ENCODE measurements at regions not wholly inside any gene's neighbourhood (a gene's known extent, or its start where the extent isn't known, plus 50 kb on each side); places are given as distances from the start of the nearest gene placed in this dataset.

GRCh38 chr6:48775157-48775556 is 664.2 kb upstream of the PTCHD4 start:
- Histone ChIP-seq H2AFZ (ENCODE audit: control insufficient read depth, low read length) (peak overlapping the region; percentile 33), H3K79me2 (ENCODE audit: control insufficient read depth, insufficient read depth, low read length) (no peaks in the 10 kb centered on the region), H3K36me3 (ENCODE audit: control insufficient read depth in 2 of 2, extremely low read depth in 1 of 2, insufficient read depth in 2 of 2, low read length in 2 of 2) (no peaks in the 10 kb centered on the region), H3K27ac (ENCODE audit: control insufficient read depth, insufficient read depth, low read length) (no peak overlapping the region), H3K27me3 (ENCODE audit: control insufficient read depth, extremely low read depth, insufficient read depth, low read length) (no peaks in the 10 kb centered on the region), H3K9me3 (ENCODE audit: control insufficient read depth, low read depth, low read length) (no peaks in the 10 kb centered on the region), H3K9ac (ENCODE audit: control insufficient read depth, extremely low read depth, insufficient read depth, low read length) (no peak overlapping the region), H3K9me1 (ENCODE audit: control insufficient read depth, extremely low read depth, insufficient read depth, low read length) (no peaks in the 10 kb centered on the region), H3K4me3 (ENCODE audit: control insufficient read depth in 2 of 3, extremely low read depth in 1 of 3, insufficient read depth in 2 of 3, low read depth in 1 of 3, low read length in 3 of 3) (no peak overlapping the region), H4K20me1 (ENCODE audit: control insufficient read depth, extremely low read depth, insufficient read depth, low read length) (no peaks in the 10 kb centered on the region), H3K4me1 (ENCODE audit: control insufficient read depth, extremely low read depth, insufficient read depth, low read length) (peaks cover 26% of the 10 kb centered on the region), H3K4me2 (ENCODE audit: control insufficient read depth, extremely low read depth, insufficient read depth, low read depth, low read length) (no peak overlapping the region)
- dilution Hi-C loops (cut with MboI; ENCODE audit: extremely low pct_ligation_motif_present, low sequenced_read_pairs): no loop called here
- DNase-seq (ENCODE audit: low read depth, low spot score) (no peak), FAIRE-seq (no peak)
- TF ChIP-seq EZH2 (IDR thresholded peaks at IDR 0.05; ENCODE audit: low read length) (no peak), CTCF (optimal IDR thresholded peaks at IDR 0.05 in 1 of 3, IDR thresholded peaks at IDR 0.05 in 1 of 3, conservative IDR thresholded peaks at IDR 0.05 in 1 of 3; ENCODE audit: extremely low read depth in 1 of 3, insufficient read depth in 2 of 3, low read length in 3 of 3) (no peak)

GRCh38 chr6:48774276-48774675 is 663.3 kb upstream of the PTCHD4 start:
- Histone ChIP-seq H2AFZ (ENCODE audit: control insufficient read depth, low read length) (no peak overlapping the region), H3K9me3 (ENCODE audit: control insufficient read depth, low read depth, low read length) (no peaks in the 10 kb centered on the region)
- no peak for FAIRE-seq

More at GRCh38 chr6:48774276-48774675, 663.3 kb upstream of the PTCHD4 start:
- dilution Hi-C loops (cut with MboI; ENCODE audit: extremely low pct_ligation_motif_present, low sequenced_read_pairs): no loop called here
- TF ChIP-seq EZH2 (IDR thresholded peaks at IDR 0.05; ENCODE audit: low read length) (no peak), CTCF (optimal IDR thresholded peaks at IDR 0.05 in 1 of 3, IDR thresholded peaks at IDR 0.05 in 1 of 3, conservative IDR thresholded peaks at IDR 0.05 in 1 of 3; ENCODE audit: extremely low read depth in 1 of 3, insufficient read depth in 2 of 3, low read length in 3 of 3) (no peak)
- no peaks in the 10 kb centered on the region for H3K9me1 ChIP-seq (ENCODE audit: control insufficient read depth, extremely low read depth, insufficient read depth, low read length)
- no peaks in the 10 kb centered on the region for H3K27me3 ChIP-seq (ENCODE audit: control insufficient read depth, extremely low read depth, insufficient read depth, low read length)
- H3K4me2 ChIP-seq (ENCODE audit: control insufficient read depth, extremely low read depth, insufficient read depth, low read depth, low read length): no peak overlapping the region
- H3K9ac ChIP-seq (ENCODE audit: control insufficient read depth, extremely low read depth, insufficient read depth, low read length): no peak overlapping the region
- no peak overlapping the region for H3K27ac ChIP-seq (ENCODE audit: control insufficient read depth, insufficient read depth, low read length)
- no peaks in the 10 kb centered on the region for H3K79me2 ChIP-seq (ENCODE audit: control insufficient read depth, insufficient read depth, low read length)
- no peak for DNase-seq (ENCODE audit: low read depth, low spot score)
- no peaks in the 10 kb centered on the region for H4K20me1 ChIP-seq (ENCODE audit: control insufficient read depth, extremely low read depth, insufficient read depth, low read length)
- H3K4me1 ChIP-seq (ENCODE audit: control insufficient read depth, extremely low read depth, insufficient read depth, low read length): peaks cover 26% of the 10 kb centered on the region
- no peaks in the 10 kb centered on the region for H3K36me3 ChIP-seq (ENCODE audit: control insufficient read depth in 2 of 2, extremely low read depth in 1 of 2, insufficient read depth in 2 of 2, low read length in 2 of 2)
- no peak overlapping the region for H3K4me3 ChIP-seq (ENCODE audit: control insufficient read depth in 2 of 3, extremely low read depth in 1 of 3, insufficient read depth in 2 of 3, low read depth in 1 of 3, low read length in 3 of 3)

All from keratinocyte (primary cell).